ENCODE measurements at regions not wholly inside any gene's neighbourhood (a gene's known extent, or its start where the extent isn't known, plus 50 kb on each side); places are given as distances from the start of the nearest gene placed in this dataset.

GRCh38 chr16:86244936-86245335 is 265.4 kb upstream of the FOXF1 start:
- no peak overlapping the region for H3K27ac ChIP-seq (replicated peaks; ENCODE audit: low read length)
- H2BK120ac ChIP-seq (ENCODE audit: low read depth, low read length): no peak overlapping the region
- H2BK12ac ChIP-seq (ENCODE audit: low read length): no peak overlapping the region
- H3K23ac ChIP-seq (ENCODE audit: low read depth, low read length, poor library complexity): no peak overlapping the region
- no peak overlapping the region for H3K4me2 ChIP-seq (ENCODE audit: insufficient read depth, low read length, poor library complexity, severe bottlenecking)
- H3K36me3 ChIP-seq (replicated peaks in 1 of 2; ENCODE audit: control insufficient read depth in 2 of 2, insufficient read depth in 2 of 2, low read length in 2 of 2): no peaks in the 10 kb centered on the region
- peaks cover 0 to 7% of the 10 kb centered on the region in 2 donors for H3K9me3 ChIP-seq (replicated peaks in 1 of 2; ENCODE audit: control insufficient read depth in 2 of 2, insufficient read depth in 1 of 2, low read depth in 1 of 2, low read length in 2 of 2)
- H2AFZ ChIP-seq (ENCODE audit: low read length): no peak overlapping the region
- H3K4ac ChIP-seq (ENCODE audit: low read length): no peak overlapping the region
- no peak overlapping the region for H3K18ac ChIP-seq (ENCODE audit: low read length)
- no peak overlapping the region for H2BK5ac ChIP-seq (ENCODE audit: low read length)
- no peak overlapping the region for H2BK15ac ChIP-seq (ENCODE audit: low read length)
- no peak overlapping the region for H2AK5ac ChIP-seq (ENCODE audit: low read depth, low read length)
- no peaks in the 10 kb centered on the region for H3K79me1 ChIP-seq (ENCODE audit: low read depth, low read length)
- H3K4me1 ChIP-seq (ENCODE audit: control insufficient read depth in 2 of 2, insufficient read depth in 1 of 2, low read depth in 1 of 2, low read length in 2 of 2): peaks cover 0 to 5% of the 10 kb centered on the region in 2 donors
- H4K91ac ChIP-seq (ENCODE audit: low read depth, low read length, poor library complexity): no peak overlapping the region
- no peak overlapping the region for H4K8ac ChIP-seq (ENCODE audit: low read depth, low read length)
- no peak overlapping the region for H3K4me3 ChIP-seq (ENCODE audit: low read length in 2 of 2)
- H3K14ac ChIP-seq (ENCODE audit: low read length): no peak overlapping the region
- WGBS, 2 donors (ENCODE audit: extremely low coverage in 2 of 2, insufficient read length in 2 of 2, insufficient replicate concordance in 1 of 2): no CpG with 5 or more reads among the region's 3 CpGs
- no peak for DNase-seq (ENCODE audit: low spot score)
- no peak overlapping the region for H3K9ac ChIP-seq (ENCODE audit: low read depth, low read length, poor library complexity)
- H3K27me3 ChIP-seq (ENCODE audit: control insufficient read depth in 3 of 3, insufficient read depth in 3 of 3, low read depth in 1 of 3, low read length in 3 of 3): peaks cover 0 to 39% (median 2%) of the 10 kb centered on the region in 3 experiments

GRCh38 chr16:86245351-86245750 is 265.0 kb upstream of the FOXF1 start:
- no peak overlapping the region for H3K4me2 ChIP-seq (ENCODE audit: insufficient read depth, low read length, poor library complexity, severe bottlenecking)
- H4K8ac ChIP-seq (ENCODE audit: low read depth, low read length): no peak overlapping the region
- no peak overlapping the region for H2AFZ ChIP-seq (ENCODE audit: low read length)
- H3K23ac ChIP-seq (ENCODE audit: low read depth, low read length, poor library complexity): no peak overlapping the region
- H3K14ac ChIP-seq (ENCODE audit: low read length): no peak overlapping the region
- H3K27ac ChIP-seq (replicated peaks; ENCODE audit: low read length): no peak overlapping the region
- H3K4me3 ChIP-seq (ENCODE audit: low read length in 2 of 2): no peak overlapping the region
- no peak overlapping the region for H3K18ac ChIP-seq (ENCODE audit: low read length)
- no peak overlapping the region for H2BK12ac ChIP-seq (ENCODE audit: low read length)
- H3K79me1 ChIP-seq (ENCODE audit: low read depth, low read length): no peaks in the 10 kb centered on the region
- no peak for DNase-seq (ENCODE audit: low spot score)
- no peak overlapping the region for H2AK5ac ChIP-seq (ENCODE audit: low read depth, low read length)
- peak overlapping the region; percentile 37 for H2BK15ac ChIP-seq (ENCODE audit: low read length)
- no peak overlapping the region for H3K4ac ChIP-seq (ENCODE audit: low read length)
- no peaks in the 10 kb centered on the region for H3K36me3 ChIP-seq (replicated peaks in 1 of 2; ENCODE audit: control insufficient read depth in 2 of 2, insufficient read depth in 2 of 2, low read length in 2 of 2)
- H2BK120ac ChIP-seq (ENCODE audit: low read depth, low read length): no peak overlapping the region
- WGBS, 2 donors (ENCODE audit: extremely low coverage in 2 of 2, insufficient read length in 2 of 2, insufficient replicate concordance in 1 of 2): no CpG with 5 or more reads among the region's 7 CpGs
- peaks cover 0 to 5% of the 10 kb centered on the region in 2 donors for H3K4me1 ChIP-seq (ENCODE audit: control insufficient read depth in 2 of 2, insufficient read depth in 1 of 2, low read depth in 1 of 2, low read length in 2 of 2)
- H3K9ac ChIP-seq (ENCODE audit: low read depth, low read length, poor library complexity): no peak overlapping the region
- H3K9me3 ChIP-seq (replicated peaks in 1 of 2; ENCODE audit: control insufficient read depth in 2 of 2, insufficient read depth in 1 of 2, low read depth in 1 of 2, low read length in 2 of 2): peaks cover 0 to 7% of the 10 kb centered on the region in 2 donors
- peaks cover 0 to 39% (median 2%) of the 10 kb centered on the region in 3 experiments for H3K27me3 ChIP-seq (ENCODE audit: control insufficient read depth in 3 of 3, insufficient read depth in 3 of 3, low read depth in 1 of 3, low read length in 3 of 3)
- no peak overlapping the region for H2BK5ac ChIP-seq (ENCODE audit: low read length)
- no peak overlapping the region for H4K91ac ChIP-seq (ENCODE audit: low read depth, low read length, poor library complexity)

- H2BK12ac ChIP-seq (ENCODE audit: low read length): no peak overlapping the region
- peak overlapping the region; percentile 30 for H2BK120ac ChIP-seq (ENCODE audit: low read depth, low read length)
- H4K8ac ChIP-seq (ENCODE audit: low read depth, low read length): no peak overlapping the region
- peaks cover 0 to 35% (median 2%) of the 10 kb centered on the region in 3 experiments for H3K27me3 ChIP-seq (ENCODE audit: control insufficient read depth in 3 of 3, insufficient read depth in 3 of 3, low read depth in 1 of 3, low read length in 3 of 3)
- H3K27ac ChIP-seq (replicated peaks; ENCODE audit: low read length): no peak overlapping the region
- H3K9me3 ChIP-seq (replicated peaks in 1 of 2; ENCODE audit: control insufficient read depth in 2 of 2, insufficient read depth in 1 of 2, low read depth in 1 of 2, low read length in 2 of 2): peaks cover 0 to 7% of the 10 kb centered on the region in 2 donors
- H3K4me3 ChIP-seq (ENCODE audit: low read length in 2 of 2): no peak overlapping the region
- H3K79me1 ChIP-seq (ENCODE audit: low read depth, low read length): no peaks in the 10 kb centered on the region
- no peak overlapping the region for H2AFZ ChIP-seq (ENCODE audit: low read length)
- H3K4ac ChIP-seq (ENCODE audit: low read length): no peak overlapping the region
- H3K4me1 ChIP-seq (ENCODE audit: control insufficient read depth in 2 of 2, insufficient read depth in 1 of 2, low read depth in 1 of 2, low read length in 2 of 2): peaks cover 0 to 5% of the 10 kb centered on the region in 2 donors
- no peak for DNase-seq (ENCODE audit: low spot score)
- peak overlapping the region; percentile 60 for H2AK5ac ChIP-seq (ENCODE audit: low read depth, low read length)
- peak overlapping the region; percentile 44 for H3K23ac ChIP-seq (ENCODE audit: low read depth, low read length, poor library complexity)
- H3K18ac ChIP-seq (ENCODE audit: low read length): peak overlapping the region; percentile 44
- H2BK5ac ChIP-seq (ENCODE audit: low read length): no peak overlapping the region
- no peaks in the 10 kb centered on the region for H3K36me3 ChIP-seq (replicated peaks in 1 of 2; ENCODE audit: control insufficient read depth in 2 of 2, insufficient read depth in 2 of 2, low read length in 2 of 2)
- H3K14ac ChIP-seq (ENCODE audit: low read length): no peak overlapping the region
- H3K4me2 ChIP-seq (ENCODE audit: insufficient read depth, low read length, poor library complexity, severe bottlenecking): no peak overlapping the region
- H2BK15ac ChIP-seq (ENCODE audit: low read length): no peak overlapping the region
- no peak overlapping the region for H4K91ac ChIP-seq (ENCODE audit: low read depth, low read length, poor library complexity)
- H3K9ac ChIP-seq (ENCODE audit: low read depth, low read length, poor library complexity): no peak overlapping the region
- no CpG with 5 or more reads among the region's 6 CpGs for WGBS, 2 donors (ENCODE audit: extremely low coverage in 2 of 2, insufficient read length in 2 of 2, insufficient replicate concordance in 1 of 2)
Measured at GRCh38 chr16:86245895-86246294, 264.4 kb upstream of the FOXF1 start.

- no CpG with 5 or more reads among the region's 9 CpGs for WGBS, 2 donors (ENCODE audit: extremely low coverage in 2 of 2, insufficient read length in 2 of 2, insufficient replicate concordance in 1 of 2)
- peaks cover 0 to 4% of the 10 kb centered on the region in 2 donors for H3K4me1 ChIP-seq (ENCODE audit: control insufficient read depth in 2 of 2, insufficient read depth in 1 of 2, low read depth in 1 of 2, low read length in 2 of 2)
- peaks cover 0 to 12% (median 2%) of the 10 kb centered on the region in 3 experiments for H3K27me3 ChIP-seq (ENCODE audit: control insufficient read depth in 3 of 3, insufficient read depth in 3 of 3, low read depth in 1 of 3, low read length in 3 of 3)
- H3K4me2 ChIP-seq (ENCODE audit: insufficient read depth, low read length, poor library complexity, severe bottlenecking): no peak overlapping the region
- DNase-seq (ENCODE audit: low spot score): no peak
- no peaks in the 10 kb centered on the region for H3K79me1 ChIP-seq (ENCODE audit: low read depth, low read length)
- no peak overlapping the region for H2BK12ac ChIP-seq (ENCODE audit: low read length)
- H3K18ac ChIP-seq (ENCODE audit: low read length): no peak overlapping the region
- H2AK5ac ChIP-seq (ENCODE audit: low read depth, low read length): no peak overlapping the region
- no peak overlapping the region for H2AFZ ChIP-seq (ENCODE audit: low read length)
- H3K4ac ChIP-seq (ENCODE audit: low read length): no peak overlapping the region
- H2BK5ac ChIP-seq (ENCODE audit: low read length): no peak overlapping the region
- H4K91ac ChIP-seq (ENCODE audit: low read depth, low read length, poor library complexity): no peak overlapping the region
- H3K36me3 ChIP-seq (replicated peaks in 1 of 2; ENCODE audit: control insufficient read depth in 2 of 2, insufficient read depth in 2 of 2, low read length in 2 of 2): no peaks in the 10 kb centered on the region
- no peak overlapping the region for H2BK15ac ChIP-seq (ENCODE audit: low read length)
- H3K14ac ChIP-seq (ENCODE audit: low read length): no peak overlapping the region
- H3K9ac ChIP-seq (ENCODE audit: low read depth, low read length, poor library complexity): no peak overlapping the region
- H3K23ac ChIP-seq (ENCODE audit: low read depth, low read length, poor library complexity): no peak overlapping the region
- H3K27ac ChIP-seq (replicated peaks; ENCODE audit: low read length): no peak overlapping the region
- H2BK120ac ChIP-seq (ENCODE audit: low read depth, low read length): no peak overlapping the region
- H4K8ac ChIP-seq (ENCODE audit: low read depth, low read length): no peak overlapping the region
- H3K9me3 ChIP-seq (replicated peaks in 1 of 2; ENCODE audit: control insufficient read depth in 2 of 2, insufficient read depth in 1 of 2, low read depth in 1 of 2, low read length in 2 of 2): peaks cover 0 to 7% of the 10 kb centered on the region in 2 donors
- H3K4me3 ChIP-seq (ENCODE audit: low read length in 2 of 2): no peak overlapping the region
Measured at GRCh38 chr16:86248310-86248905, 261.9 kb upstream of the FOXF1 start.
